ENCODE measurements at regions not wholly inside any gene's neighbourhood (a gene's known extent, or its start where the extent isn't known, plus 50 kb on each side); places are given as distances from the start of the nearest gene placed in this dataset.

GRCh38 chr9:28909526-28909925, 1336.2 kb upstream of the C9orf72 start:
- 71% methylated on average over 1 of the region's 1 CpG; no CpG with 5 or more reads in 1 of the 2 experiments for WGBS, 2 experiments (ENCODE audit: extremely low coverage in 1 of 2, insufficient coverage in 1 of 2, insufficient read length in 1 of 2, insufficient replicate concordance in 2 of 2, low coverage in 1 of 2, low lambda C conversion rate in 2 of 2, missing lambda C conversion rate in 1 of 2)
- H4K8ac ChIP-seq (ENCODE audit: extremely low read depth, insufficient read depth, low read length): no peak overlapping the region

More at GRCh38 chr9:28909526-28909925, 1336.2 kb upstream of the C9orf72 start:
- TF ChIP-seq CEBPB (IDR thresholded peaks at IDR 0.05; ENCODE audit: low read depth, low read length) (no peak), TBP (IDR thresholded peaks at IDR 0.05; ENCODE audit: low read depth, low read length) (no peak), TAF7 (optimal IDR thresholded peaks at IDR 0.05; ENCODE audit: borderline replicate concordance, low read depth, low read length) (no peak)
- no peaks in the 10 kb centered on the region for H3K27me3 ChIP-seq (replicated peaks in 1 of 4; ENCODE audit: control insufficient read depth in 3 of 4, extremely low read depth in 1 of 4, insufficient read depth in 3 of 4, low read length in 3 of 4)
- H3K27ac ChIP-seq (ENCODE audit: low read depth, low read length): no peak overlapping the region
- H2BK15ac ChIP-seq (ENCODE audit: low read length): no peak overlapping the region
- no peaks in the 10 kb centered on the region for H3K79me2 ChIP-seq (ENCODE audit: control insufficient read depth in 1 of 2, insufficient read depth in 2 of 2, low read length in 2 of 2)
- FAIRE-seq: no peak
- H3K14ac ChIP-seq (ENCODE audit: insufficient read length): no peak overlapping the region
- no peaks in the 10 kb centered on the region for H3K79me1 ChIP-seq (ENCODE audit: low read depth, low read length)
- H2BK5ac ChIP-seq (ENCODE audit: low read depth, low read length): no peak overlapping the region
- no peak overlapping the region for H2BK120ac ChIP-seq (replicated peaks; ENCODE audit: low read depth, low read length)
- H4K5ac ChIP-seq (ENCODE audit: insufficient read length, low read depth, low read length): peak overlapping the region; percentile 33
- H4K91ac ChIP-seq (replicated peaks; ENCODE audit: insufficient read length, low read length): no peak overlapping the region
- no peak overlapping the region for H3K9ac ChIP-seq (replicated peaks in 1 of 4; ENCODE audit: extremely low read depth in 1 of 4, low read depth in 3 of 4, low read length in 3 of 4)
- DNase-seq (ENCODE audit: low read depth in 1 of 2, low spot score in 2 of 2): no peak
- ChIA-PET CTCF (ENCODE audit: partially characterized antibody) (no interaction called here), POLR2A (ENCODE audit: partially characterized antibody) (no interaction called here)
- no peak overlapping the region for H3K23ac ChIP-seq (ENCODE audit: insufficient read length)
- H3K56ac ChIP-seq (replicated peaks; ENCODE audit: insufficient read length, low read depth, low read length): no peak overlapping the region
- no peaks in the 10 kb centered on the region for H3K4me1 ChIP-seq (replicated peaks in 1 of 4; ENCODE audit: control insufficient read depth in 3 of 4, insufficient read depth in 4 of 4, low read length in 3 of 4)
- no peaks in the 10 kb centered on the region for H4K20me1 ChIP-seq (replicated peaks in 1 of 2; ENCODE audit: control insufficient read depth in 1 of 2, insufficient read depth in 2 of 2, low read length in 2 of 2)
- no peak overlapping the region for H3K4ac ChIP-seq (replicated peaks; ENCODE audit: insufficient read length, low read depth, low read length)
- H2BK12ac ChIP-seq (ENCODE audit: low read depth, low read length): no peak overlapping the region
- no peak overlapping the region for H2AFZ ChIP-seq (ENCODE audit: low read length)
- H3K36me3 ChIP-seq (ENCODE audit: control insufficient read depth in 2 of 4, insufficient read depth in 4 of 4, low read length in 3 of 4): no peaks in the 10 kb centered on the region
- no peak overlapping the region for H2AK5ac ChIP-seq (ENCODE audit: low read depth, low read length)
- no peak overlapping the region for H3K4me3 ChIP-seq (ENCODE audit: extremely low read depth in 1 of 4, insufficient read depth in 2 of 4, low read depth in 3 of 4, low read length in 4 of 4)
- H3K18ac ChIP-seq (ENCODE audit: extremely low read depth, low read length): no peak overlapping the region
- H3K4me2 ChIP-seq (ENCODE audit: insufficient read depth in 1 of 2, low read depth in 2 of 2, low read length in 2 of 2): no peak overlapping the region
- H3K23me2 ChIP-seq (ENCODE audit: low read depth, low read length): no peaks in the 10 kb centered on the region
- H2BK20ac ChIP-seq (ENCODE audit: low read length): no peak overlapping the region
- no peaks in the 10 kb centered on the region for H3K9me3 ChIP-seq (ENCODE audit: insufficient read depth in 2 of 2, low read depth in 1 of 2, low read length in 1 of 2)
